ENCODE measurements at regions not wholly inside any gene's neighbourhood (a gene's known extent, or its start where the extent isn't known, plus 50 kb on each side); places are given as distances from the start of the nearest gene placed in this dataset.

GRCh38 chr17:77798031-77798430 lies 160.5 kb upstream of the TNRC6C start:
- no peaks in the 10 kb centered on the region for H3K9me3 ChIP-seq
- DNase-seq = no peak
- 93% methylated on average over 3 of the region's 7 CpGs for WGBS (ENCODE audit: insufficient coverage)
- H3K9me3 Mint-ChIP-seq = no peaks in the 10 kb centered on the region
- ATAC-seq (replicated peaks in 1 of 4) = no peak
- no peak overlapping the region for H3K27ac Mint-ChIP-seq
- peaks cover 0 to 6% of the 10 kb centered on the region in 2 experiments for H3K4me1 ChIP-seq (ENCODE audit: control insufficient read depth in 1 of 2, extremely low read depth in 1 of 2, insufficient read depth in 2 of 2, low read length in 2 of 2)
- H3K36me3 ChIP-seq (ENCODE audit: control insufficient read depth in 2 of 2, extremely low read depth in 1 of 2, insufficient read depth in 1 of 2, low read length in 1 of 2) = no peaks in the 10 kb centered on the region
- no peaks in the 10 kb centered on the region for H3K36me3 Mint-ChIP-seq
- no peak overlapping the region for H3K27ac ChIP-seq (ENCODE audit: low read length)
- CTCF ChIA-PET = no interaction called here
- peaks cover 4 to 6% of the 10 kb centered on the region in 2 donors for H3K27me3 Mint-ChIP-seq
- H3K4me3 ChIP-seq (ENCODE audit: control insufficient read depth in 1 of 2, extremely low read depth in 1 of 2, low read length in 1 of 2) = no peak overlapping the region
- POLR2A ChIA-PET = no interaction called here
- peaks cover 0 to 27% of the 10 kb centered on the region in 2 experiments for H3K27me3 ChIP-seq (replicated peaks in 1 of 2; ENCODE audit: control insufficient read depth in 2 of 2, extremely low read depth in 1 of 2, insufficient read depth in 2 of 2, low read length in 1 of 2)
- no peak overlapping the region for H3K4me3 Mint-ChIP-seq
- peaks cover 4 to 6% (median 6%) of the 10 kb centered on the region in 3 donors for H3K4me1 Mint-ChIP-seq

- Mint-ChIP-seq H3K4me1 (peaks cover 4 to 6% (median 6%) of the 10 kb centered on the region in 3 donors), H3K4me3 (no peak overlapping the region), H3K36me3 (no peaks in the 10 kb centered on the region), H3K9me3 (no peaks in the 10 kb centered on the region), H3K27ac (no peak overlapping the region), H3K27me3 (peaks cover 4 to 6% of the 10 kb centered on the region in 2 donors)
- Histone ChIP-seq H3K4me3 (ENCODE audit: control insufficient read depth in 1 of 2, extremely low read depth in 1 of 2, low read length in 1 of 2) (no peak overlapping the region), H3K4me1 (ENCODE audit: control insufficient read depth in 1 of 2, extremely low read depth in 1 of 2, insufficient read depth in 2 of 2, low read length in 2 of 2) (peaks cover 0 to 6% of the 10 kb centered on the region in 2 experiments), H3K27me3 (replicated peaks in 1 of 2; ENCODE audit: control insufficient read depth in 2 of 2, extremely low read depth in 1 of 2, insufficient read depth in 2 of 2, low read length in 1 of 2) (peaks cover 0 to 24% of the 10 kb centered on the region in 2 experiments), H3K9me3 (no peaks in the 10 kb centered on the region), H3K27ac (ENCODE audit: low read length) (no peak overlapping the region), H3K36me3 (ENCODE audit: control insufficient read depth in 2 of 2, extremely low read depth in 1 of 2, insufficient read depth in 1 of 2, low read length in 1 of 2) (no peaks in the 10 kb centered on the region)
- ATAC-seq (replicated peaks in 1 of 4) = no peak
- DNase-seq = no peak
- POLR2A ChIA-PET = no interaction called here
- WGBS (ENCODE audit: insufficient coverage) = 95% methylated on average over 4 of the region's 8 CpGs
- CTCF ChIA-PET = no interaction called here
These were observed 160.0 kb upstream of the TNRC6C start for GRCh38 chr17:77798481-77798880.

- Mint-ChIP-seq H3K27me3 (peaks cover 4 to 6% of the 10 kb centered on the region in 2 donors), H3K4me3 (no peak overlapping the region), H3K4me1 (peaks cover 0 to 16% (median 0%) of the 10 kb centered on the region in 3 donors), H3K27ac (peak overlapping the region in 1 of 2 donors; percentile 19), H3K36me3 (no peaks in the 10 kb centered on the region), H3K9me3 (no peaks in the 10 kb centered on the region)
- Histone ChIP-seq H3K36me3 (ENCODE audit: control insufficient read depth in 2 of 2, extremely low read depth in 1 of 2, insufficient read depth in 1 of 2, low read length in 1 of 2) (no peaks in the 10 kb centered on the region), H3K4me1 (ENCODE audit: control insufficient read depth in 1 of 2, extremely low read depth in 1 of 2, insufficient read depth in 2 of 2, low read length in 2 of 2) (no peaks in the 10 kb centered on the region), H3K27me3 (replicated peaks in 1 of 2; ENCODE audit: control insufficient read depth in 2 of 2, extremely low read depth in 1 of 2, insufficient read depth in 2 of 2, low read length in 1 of 2) (peaks cover 0 to 35% of the 10 kb centered on the region in 2 experiments), H3K27ac (ENCODE audit: low read length) (no peak overlapping the region), H3K4me3 (ENCODE audit: control insufficient read depth in 1 of 2, extremely low read depth in 1 of 2, low read length in 1 of 2) (no peak overlapping the region), H3K9me3 (no peaks in the 10 kb centered on the region)
- DNase-seq (no peak), ATAC-seq (replicated peaks in 1 of 4) (no peak)
- CTCF ChIA-PET = no interaction called here
- POLR2A ChIA-PET = no interaction called here
- 94% methylated on average over 10 of the region's 15 CpGs for WGBS (ENCODE audit: insufficient coverage)
These were observed 157.7 kb upstream of the TNRC6C start for GRCh38 chr17:77800816-77801215.

- H3K4me3 ChIP-seq (ENCODE audit: control insufficient read depth in 1 of 2, extremely low read depth in 1 of 2, low read length in 1 of 2) = no peak overlapping the region
- peaks cover 4 to 6% of the 10 kb centered on the region in 2 donors for H3K27me3 Mint-ChIP-seq
- no peaks in the 10 kb centered on the region for H3K9me3 ChIP-seq
- ChIA-PET CTCF (interaction anchor here in 1 of 2 donors (0.6 kb wide), 1 partner anchor 1077 kb away, joined by 3 read pairs; no protein-coding TSS in a partner anchor), POLR2A (no interaction called here)
- no peaks in the 10 kb centered on the region for H3K4me1 ChIP-seq (ENCODE audit: control insufficient read depth in 1 of 2, extremely low read depth in 1 of 2, insufficient read depth in 2 of 2, low read length in 2 of 2)
- H3K4me1 Mint-ChIP-seq = peaks cover 0 to 16% (median 0%) of the 10 kb centered on the region in 3 donors
- no peaks in the 10 kb centered on the region for H3K36me3 Mint-ChIP-seq
- no peak overlapping the region for H3K4me3 Mint-ChIP-seq
- DNase-seq = no peak
- ATAC-seq (replicated peaks in 1 of 4) = no peak
- H3K27me3 ChIP-seq (replicated peaks in 1 of 2; ENCODE audit: control insufficient read depth in 2 of 2, extremely low read depth in 1 of 2, insufficient read depth in 2 of 2, low read length in 1 of 2) = peaks cover 0 to 31% of the 10 kb centered on the region in 2 experiments
- H3K9me3 Mint-ChIP-seq = no peaks in the 10 kb centered on the region
- H3K27ac ChIP-seq (ENCODE audit: low read length) = no peak overlapping the region
- no peak overlapping the region for H3K27ac Mint-ChIP-seq
- WGBS (ENCODE audit: insufficient coverage) = 91% methylated on average over 14 of the region's 20 CpGs
- no peaks in the 10 kb centered on the region for H3K36me3 ChIP-seq (ENCODE audit: control insufficient read depth in 2 of 2, extremely low read depth in 1 of 2, insufficient read depth in 1 of 2, low read length in 1 of 2)
These were observed 156.8 kb upstream of the TNRC6C start for GRCh38 chr17:77801545-77802332.

- 62% methylated on average over 8 of the region's 9 CpGs for WGBS (ENCODE audit: insufficient coverage)
- no peak for DNase-seq
- peaks cover 0 to 35% of the 10 kb centered on the region in 2 experiments for H3K27me3 ChIP-seq (replicated peaks in 1 of 2; ENCODE audit: control insufficient read depth in 2 of 2, extremely low read depth in 1 of 2, insufficient read depth in 2 of 2, low read length in 1 of 2)
These were observed 156.2 kb upstream of the TNRC6C start for GRCh38 chr17:77802333-77802615.

GRCh38 chr17:77802811-77803220 lies 155.7 kb upstream of the TNRC6C start:
- Histone ChIP-seq H3K27ac (ENCODE audit: low read length) (no peak overlapping the region), H3K27me3 (replicated peaks in 1 of 2; ENCODE audit: control insufficient read depth in 2 of 2, extremely low read depth in 1 of 2, insufficient read depth in 2 of 2, low read length in 1 of 2) (peaks cover 0 to 31% of the 10 kb centered on the region in 2 experiments), H3K9me3 (no peaks in the 10 kb centered on the region), H3K36me3 (ENCODE audit: control insufficient read depth in 2 of 2, extremely low read depth in 1 of 2, insufficient read depth in 1 of 2, low read length in 1 of 2) (no peaks in the 10 kb centered on the region), H3K4me1 (ENCODE audit: control insufficient read depth in 1 of 2, extremely low read depth in 1 of 2, insufficient read depth in 2 of 2, low read length in 2 of 2) (no peaks in the 10 kb centered on the region), H3K4me3 (ENCODE audit: control insufficient read depth in 1 of 2, extremely low read depth in 1 of 2, low read length in 1 of 2) (no peak overlapping the region)
- Mint-ChIP-seq H3K4me1 (peaks cover 0 to 16% (median 0%) of the 10 kb centered on the region in 3 donors), H3K36me3 (no peaks in the 10 kb centered on the region), H3K4me3 (no peak overlapping the region), H3K9me3 (no peaks in the 10 kb centered on the region), H3K27ac (no peak overlapping the region), H3K27me3 (peaks cover 4 to 6% of the 10 kb centered on the region in 2 donors)
- ATAC-seq (replicated peaks in 1 of 4) (no peak), DNase-seq (no peak)
- POLR2A ChIA-PET = no interaction called here
- CTCF ChIA-PET = interaction anchor here in 1 of 2 donors (0.6 kb wide), 1 partner anchor 1078 kb away, joined by 3 read pairs; no protein-coding TSS in a partner anchor
- WGBS (ENCODE audit: insufficient coverage) = 62% methylated on average over 8 of the region's 10 CpGs

More at GRCh38 chr17:77802333-77802615, 156.2 kb upstream of the TNRC6C start:
- ChIA-PET POLR2A (no interaction called here), CTCF (interaction anchor here in 1 of 2 donors (0.6 kb wide), 1 partner anchor 1078 kb away, joined by 3 read pairs; no protein-coding TSS in a partner anchor)
- Histone ChIP-seq H3K9me3 (no peaks in the 10 kb centered on the region), H3K36me3 (ENCODE audit: control insufficient read depth in 2 of 2, extremely low read depth in 1 of 2, insufficient read depth in 1 of 2, low read length in 1 of 2) (no peaks in the 10 kb centered on the region), H3K27ac (ENCODE audit: low read length) (no peak overlapping the region), H3K4me3 (ENCODE audit: control insufficient read depth in 1 of 2, extremely low read depth in 1 of 2, low read length in 1 of 2) (no peak overlapping the region), H3K4me1 (ENCODE audit: control insufficient read depth in 1 of 2, extremely low read depth in 1 of 2, insufficient read depth in 2 of 2, low read length in 2 of 2) (no peaks in the 10 kb centered on the region)
- ATAC-seq (replicated peaks in 1 of 4) = no peak
- H3K27ac Mint-ChIP-seq = no peak overlapping the region
- no peak overlapping the region for H3K4me3 Mint-ChIP-seq
- no peaks in the 10 kb centered on the region for H3K36me3 Mint-ChIP-seq
- H3K4me1 Mint-ChIP-seq = peaks cover 0 to 16% (median 0%) of the 10 kb centered on the region in 3 donors
- no peaks in the 10 kb centered on the region for H3K9me3 Mint-ChIP-seq
- peaks cover 4 to 6% of the 10 kb centered on the region in 2 donors for H3K27me3 Mint-ChIP-seq
